ENCODE measurements at regions not wholly inside any gene's neighbourhood (a gene's known extent, or its start where the extent isn't known, plus 50 kb on each side); places are given as distances from the start of the nearest gene placed in this dataset.

DNA sequence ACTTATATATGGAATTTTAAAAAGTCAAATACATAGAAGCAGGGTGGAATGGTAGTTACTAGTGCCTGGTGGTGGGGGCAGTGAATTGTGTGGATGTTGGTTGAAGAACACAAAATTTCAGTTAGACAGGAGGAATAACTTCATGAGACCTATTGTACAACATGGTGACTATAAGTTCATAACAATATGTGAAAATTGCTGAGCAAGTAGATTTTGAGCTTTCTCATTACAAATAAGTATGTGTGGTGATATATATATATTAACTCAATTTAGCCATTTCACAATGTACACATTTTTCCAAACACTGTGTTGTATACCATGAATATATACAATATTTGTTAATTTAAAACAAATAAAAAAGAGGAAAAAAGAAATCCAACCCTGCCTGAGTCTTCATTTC, 641.1 kb downstream of the DIAPH3 start:
- TF ChIP-seq CTCF (conservative IDR thresholded peaks at IDR 0.05 in 1 of 2, IDR thresholded peaks at IDR 0.05 in 1 of 2; ENCODE audit: extremely low read depth in 1 of 2, insufficient read depth in 1 of 2, low read depth in 1 of 2, low read length in 2 of 2) (no peak), EZH2 (IDR thresholded peaks at IDR 0.05; ENCODE audit: borderline replicate concordance, low read length) (no peak)

Data from mammary epithelial cell (primary cell).